ENCODE measurements at regions not wholly inside any gene's neighbourhood (a gene's known extent, or its start where the extent isn't known, plus 50 kb on each side); places are given as distances from the start of the nearest gene placed in this dataset.

- H3K9me3 ChIP-seq (ENCODE audit: control insufficient read depth, insufficient read depth, low read length): no peaks in the 10 kb centered on the region
- H3K9me2 ChIP-seq (replicated peaks; ENCODE audit: control insufficient read depth, low read length): no peaks in the 10 kb centered on the region
- no peak overlapping the region for H3K4me3 ChIP-seq (ENCODE audit: low read length)
- H4K20me1 ChIP-seq (ENCODE audit: control insufficient read depth, insufficient read depth, low read depth, low read length): no peaks in the 10 kb centered on the region
- H3K79me2 ChIP-seq (ENCODE audit: control insufficient read depth, low read length): no peaks in the 10 kb centered on the region
- peak overlapping the region; percentile 38 for H3K4me2 ChIP-seq (ENCODE audit: low read length)
- no peaks in the 10 kb centered on the region for H3F3A ChIP-seq (ENCODE audit: control insufficient read depth, insufficient read depth)
- no peak overlapping the region for H3K27ac ChIP-seq (ENCODE audit: low read depth, low read length)
- H3K36me3 ChIP-seq (ENCODE audit: control insufficient read depth, low read length): no peaks in the 10 kb centered on the region
- no peak for TF ChIP-seq EZH2phosphoT487 (IDR thresholded peaks at IDR 0.05; ENCODE audit: borderline replicate concordance, low read length)
- H3K4me1 ChIP-seq (ENCODE audit: control insufficient read depth, low read length): peaks cover 7% of the 10 kb centered on the region
- no peaks in the 10 kb centered on the region for H3K27me3 ChIP-seq (ENCODE audit: control insufficient read depth, low read length)
Observed at GRCh38 chr16:75794426-75794825, 68.1 kb upstream of the CPHXL start.

DNA sequence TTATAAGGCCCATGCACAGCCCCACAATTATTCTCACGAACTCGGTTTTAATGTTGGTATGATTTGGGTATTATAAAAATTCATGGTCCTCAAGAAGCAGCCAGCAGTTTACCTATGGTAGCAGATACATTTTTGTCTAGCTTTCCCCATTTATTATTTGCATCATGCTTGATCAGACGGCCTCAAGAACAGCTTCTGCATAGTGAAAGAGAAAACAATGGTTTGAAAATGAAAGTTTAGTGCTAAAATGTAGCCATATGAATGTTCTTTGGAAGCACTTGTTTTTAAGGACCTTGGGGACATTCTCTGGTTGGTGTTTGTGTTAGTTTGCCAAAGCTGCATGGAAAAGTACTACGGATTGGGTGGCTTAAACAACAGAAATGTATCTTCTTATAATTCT lies 72.4 kb upstream of the CPHXL start:
- H3K79me2 ChIP-seq (ENCODE audit: control insufficient read depth, low read length): no peaks in the 10 kb centered on the region
- H3K27me3 ChIP-seq (ENCODE audit: control insufficient read depth, low read length): no peaks in the 10 kb centered on the region
- no peak for TF ChIP-seq EZH2phosphoT487 (IDR thresholded peaks at IDR 0.05; ENCODE audit: borderline replicate concordance, low read length)
- TF ChIP-seq, protein P1, sequence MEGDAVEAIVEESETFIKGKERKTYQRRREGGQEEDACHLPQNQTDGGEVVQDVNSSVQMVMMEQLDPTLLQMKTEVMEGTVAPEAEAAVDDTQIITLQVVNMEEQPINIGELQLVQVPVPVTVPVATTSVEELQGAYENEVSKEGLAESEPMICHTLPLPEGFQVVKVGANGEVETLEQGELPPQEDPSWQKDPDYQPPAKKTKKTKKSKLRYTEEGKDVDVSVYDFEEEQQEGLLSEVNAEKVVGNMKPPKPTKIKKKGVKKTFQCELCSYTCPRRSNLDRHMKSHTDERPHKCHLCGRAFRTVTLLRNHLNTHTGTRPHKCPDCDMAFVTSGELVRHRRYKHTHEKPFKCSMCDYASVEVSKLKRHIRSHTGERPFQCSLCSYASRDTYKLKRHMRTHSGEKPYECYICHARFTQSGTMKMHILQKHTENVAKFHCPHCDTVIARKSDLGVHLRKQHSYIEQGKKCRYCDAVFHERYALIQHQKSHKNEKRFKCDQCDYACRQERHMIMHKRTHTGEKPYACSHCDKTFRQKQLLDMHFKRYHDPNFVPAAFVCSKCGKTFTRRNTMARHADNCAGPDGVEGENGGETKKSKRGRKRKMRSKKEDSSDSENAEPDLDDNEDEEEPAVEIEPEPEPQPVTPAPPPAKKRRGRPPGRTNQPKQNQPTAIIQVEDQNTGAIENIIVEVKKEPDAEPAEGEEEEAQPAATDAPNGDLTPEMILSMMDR (IDR thresholded peaks at IDR 0.05; ENCODE audit: low read depth, low read length, poor library complexity, severe bottlenecking): no peak
- no peaks in the 10 kb centered on the region for H3K9me3 ChIP-seq (ENCODE audit: control insufficient read depth, insufficient read depth, low read length)
- H3K27ac ChIP-seq (ENCODE audit: low read depth, low read length): no peak overlapping the region
- no peak overlapping the region for H3K4me3 ChIP-seq (ENCODE audit: low read length)
- H3K4me2 ChIP-seq (ENCODE audit: low read length): no peak overlapping the region
- H3F3A ChIP-seq (ENCODE audit: control insufficient read depth, insufficient read depth): no peaks in the 10 kb centered on the region
- H4K20me1 ChIP-seq (ENCODE audit: control insufficient read depth, insufficient read depth, low read depth, low read length): no peaks in the 10 kb centered on the region
- no peaks in the 10 kb centered on the region for H3K36me3 ChIP-seq (ENCODE audit: control insufficient read depth, low read length)
- H3K4me1 ChIP-seq (ENCODE audit: control insufficient read depth, low read length): peaks cover 7% of the 10 kb centered on the region
- H3K9me2 ChIP-seq (replicated peaks; ENCODE audit: control insufficient read depth, low read length): no peaks in the 10 kb centered on the region

- 0 out of 2 replicates have a peak, but pooled peaks cover 2% of the 10 kb centered on the region for H3K27me3 ChIP-seq (ENCODE audit: control insufficient read depth, low read length)
- H3K4me2 ChIP-seq (ENCODE audit: low read length): no peak overlapping the region
- no peaks in the 10 kb centered on the region for H3K9me3 ChIP-seq (ENCODE audit: control insufficient read depth, insufficient read depth, low read length)
- H3K36me3 ChIP-seq (ENCODE audit: control insufficient read depth, low read length): no peaks in the 10 kb centered on the region
- no peaks in the 10 kb centered on the region for H4K20me1 ChIP-seq (ENCODE audit: control insufficient read depth, insufficient read depth, low read depth, low read length)
- no peak for TF ChIP-seq EZH2phosphoT487 (IDR thresholded peaks at IDR 0.05; ENCODE audit: borderline replicate concordance, low read length)
- TF ChIP-seq, protein P1 (IDR thresholded peaks at IDR 0.05; ENCODE audit: low read depth, low read length, poor library complexity, severe bottlenecking): no peak
- H3K4me1 ChIP-seq (ENCODE audit: control insufficient read depth, low read length): no peaks in the 10 kb centered on the region
- H3K27ac ChIP-seq (ENCODE audit: low read depth, low read length): no peak overlapping the region
- no peak overlapping the region for H3K4me3 ChIP-seq (ENCODE audit: low read length)
- H3F3A ChIP-seq (ENCODE audit: control insufficient read depth, insufficient read depth): no peaks in the 10 kb centered on the region
- no peaks in the 10 kb centered on the region for H3K9me2 ChIP-seq (replicated peaks; ENCODE audit: control insufficient read depth, low read length)
- no peaks in the 10 kb centered on the region for H3K79me2 ChIP-seq (ENCODE audit: control insufficient read depth, low read length)
Observed at GRCh38 chr16:75801307-75801706, 75.0 kb upstream of the CPHXL start.

DNA sequence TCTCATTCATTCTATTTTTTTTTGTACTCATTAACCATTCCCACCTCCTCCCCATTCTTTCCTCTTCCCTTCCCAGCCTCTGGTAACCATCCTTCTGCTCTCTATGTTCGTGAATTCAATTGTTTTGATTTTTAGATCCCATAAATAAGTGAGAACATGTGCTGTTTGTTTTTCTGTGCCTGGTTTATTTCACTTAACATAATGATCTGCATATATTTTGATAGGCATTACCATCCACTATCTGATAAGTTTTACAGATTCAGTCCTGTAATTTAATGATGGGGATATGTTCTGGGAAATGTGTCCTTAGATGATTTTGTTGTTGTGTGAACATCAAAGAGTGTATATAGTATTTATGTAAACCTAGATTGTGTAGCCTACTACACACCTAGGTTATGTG lies 77.5 kb upstream of the CPHXL start:
- TF ChIP-seq EZH2phosphoT487 (IDR thresholded peaks at IDR 0.05; ENCODE audit: borderline replicate concordance, low read length): no peak
- TF ChIP-seq, protein P1 (IDR thresholded peaks at IDR 0.05; ENCODE audit: low read depth, low read length, poor library complexity, severe bottlenecking): no peak
- no peaks in the 10 kb centered on the region for H3K4me1 ChIP-seq (ENCODE audit: control insufficient read depth, low read length)
- no peaks in the 10 kb centered on the region for H3K9me2 ChIP-seq (replicated peaks; ENCODE audit: control insufficient read depth, low read length)
- no peak overlapping the region for H3K4me3 ChIP-seq (ENCODE audit: low read length)
- H3K4me2 ChIP-seq (ENCODE audit: low read length): no peak overlapping the region
- H3K27me3 ChIP-seq (ENCODE audit: control insufficient read depth, low read length): 0 out of 2 replicates have a peak, but pooled peaks cover 2% of the 10 kb centered on the region
- no peaks in the 10 kb centered on the region for H3F3A ChIP-seq (ENCODE audit: control insufficient read depth, insufficient read depth)
- no peak overlapping the region for H3K27ac ChIP-seq (ENCODE audit: low read depth, low read length)
- H4K20me1 ChIP-seq (ENCODE audit: control insufficient read depth, insufficient read depth, low read depth, low read length): no peaks in the 10 kb centered on the region
- no peaks in the 10 kb centered on the region for H3K9me3 ChIP-seq (ENCODE audit: control insufficient read depth, insufficient read depth, low read length)
- no peaks in the 10 kb centered on the region for H3K79me2 ChIP-seq (ENCODE audit: control insufficient read depth, low read length)
- H3K36me3 ChIP-seq (ENCODE audit: control insufficient read depth, low read length): no peaks in the 10 kb centered on the region
